ENCODE measurements at regions not wholly inside any gene's neighbourhood (a gene's known extent, or its start where the extent isn't known, plus 50 kb on each side); places are given as distances from the start of the nearest gene placed in this dataset.

DNA sequence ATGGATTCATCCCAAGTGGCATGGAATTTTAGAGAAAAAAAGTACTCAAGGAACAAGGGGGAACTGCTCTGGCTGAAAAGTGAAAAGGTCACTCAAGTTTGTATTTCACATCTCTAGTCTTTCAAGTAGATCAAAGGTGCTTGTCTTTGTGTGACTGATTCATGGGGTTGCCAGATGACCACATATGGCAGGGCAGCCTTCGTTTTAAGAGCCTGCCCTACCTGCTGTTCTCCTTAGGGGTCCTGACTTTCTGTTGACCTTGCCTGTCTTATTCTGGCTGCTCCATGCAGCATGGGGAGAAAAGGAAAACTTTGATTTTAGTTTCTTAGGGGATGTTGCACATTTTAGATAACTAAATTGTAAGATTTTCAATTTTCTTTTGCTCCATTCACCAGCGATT, 877.7 kb downstream of the TLE1 start:
- no peak overlapping the region for H2AFZ ChIP-seq (ENCODE audit: low read length, unreplicated experiment)
- H3K4me3 ChIP-seq (ENCODE audit: low read depth, low read length): no peak overlapping the region
- no peak overlapping the region for H3K27ac ChIP-seq (ENCODE audit: low read depth, low read length)
- H3K79me2 ChIP-seq (ENCODE audit: control insufficient read depth, insufficient read depth, low read length, unreplicated experiment): no peaks in the 10 kb centered on the region
- no peaks in the 10 kb centered on the region for H3K27me3 ChIP-seq (ENCODE audit: insufficient read depth, low read length)
- H3K36me3 ChIP-seq (ENCODE audit: insufficient read depth, low read length): no peaks in the 10 kb centered on the region
- H3K4me1 ChIP-seq (ENCODE audit: control insufficient read depth, insufficient read depth, low read length, unreplicated experiment): peaks cover 5% of the 10 kb centered on the region

DNA sequence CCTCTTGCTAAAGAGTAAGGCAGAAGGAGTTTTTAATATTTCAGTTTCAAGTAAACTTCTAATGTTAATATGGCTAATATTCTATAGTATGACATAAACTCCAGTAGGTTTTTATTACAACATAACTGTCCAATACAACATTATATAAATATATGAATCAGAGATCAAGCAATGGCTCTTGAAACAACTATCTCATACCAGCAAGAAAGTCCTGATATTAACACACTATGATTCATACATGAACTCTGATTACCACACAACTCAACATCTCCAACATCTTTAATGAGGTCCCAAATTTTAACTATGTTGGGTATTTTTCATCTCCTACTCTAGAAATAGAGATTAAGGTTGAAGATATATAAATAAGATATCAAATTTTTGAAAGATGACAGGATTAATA, 878.3 kb downstream of the TLE1 start:
- Histone ChIP-seq H3K27me3 (ENCODE audit: insufficient read depth, low read length) (no peaks in the 10 kb centered on the region), H3K4me1 (ENCODE audit: control insufficient read depth, insufficient read depth, low read length, unreplicated experiment) (peaks cover 5% of the 10 kb centered on the region), H3K79me2 (ENCODE audit: control insufficient read depth, insufficient read depth, low read length, unreplicated experiment) (no peaks in the 10 kb centered on the region), H3K4me3 (ENCODE audit: low read depth, low read length) (no peak overlapping the region), H2AFZ (ENCODE audit: low read length, unreplicated experiment) (no peak overlapping the region), H3K36me3 (ENCODE audit: insufficient read depth, low read length) (no peaks in the 10 kb centered on the region), H3K27ac (ENCODE audit: low read depth, low read length) (no peak overlapping the region)

DNA sequence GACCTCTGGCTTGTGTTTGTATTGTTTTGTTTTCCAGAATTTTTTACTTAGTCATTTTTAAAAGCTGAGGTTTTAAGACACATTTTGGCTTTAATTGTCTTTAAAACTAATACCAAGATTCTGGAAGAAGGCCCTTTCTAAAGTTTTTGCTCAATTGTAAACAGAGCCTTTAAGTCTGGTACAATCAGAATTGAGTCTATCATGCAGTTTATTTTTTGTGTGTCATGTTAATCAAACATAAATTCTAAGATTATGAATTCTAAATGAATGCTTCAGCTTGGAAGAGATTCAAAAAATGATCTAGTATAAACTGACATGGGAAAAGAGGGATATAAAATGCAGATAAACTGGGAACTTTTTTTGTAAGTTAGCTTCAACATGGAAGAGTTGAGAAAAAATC, 882.7 kb downstream of the TLE1 start:
- Histone ChIP-seq H3K27ac (ENCODE audit: low read depth, low read length) (no peak overlapping the region), H3K36me3 (ENCODE audit: insufficient read depth, low read length) (no peaks in the 10 kb centered on the region), H3K27me3 (ENCODE audit: insufficient read depth, low read length) (no peaks in the 10 kb centered on the region), H3K79me2 (ENCODE audit: control insufficient read depth, insufficient read depth, low read length, unreplicated experiment) (no peaks in the 10 kb centered on the region), H3K4me3 (ENCODE audit: low read depth, low read length) (no peak overlapping the region), H3K4me1 (ENCODE audit: control insufficient read depth, insufficient read depth, low read length, unreplicated experiment) (peaks cover 4% of the 10 kb centered on the region), H2AFZ (ENCODE audit: low read length, unreplicated experiment) (no peak overlapping the region)

DNA sequence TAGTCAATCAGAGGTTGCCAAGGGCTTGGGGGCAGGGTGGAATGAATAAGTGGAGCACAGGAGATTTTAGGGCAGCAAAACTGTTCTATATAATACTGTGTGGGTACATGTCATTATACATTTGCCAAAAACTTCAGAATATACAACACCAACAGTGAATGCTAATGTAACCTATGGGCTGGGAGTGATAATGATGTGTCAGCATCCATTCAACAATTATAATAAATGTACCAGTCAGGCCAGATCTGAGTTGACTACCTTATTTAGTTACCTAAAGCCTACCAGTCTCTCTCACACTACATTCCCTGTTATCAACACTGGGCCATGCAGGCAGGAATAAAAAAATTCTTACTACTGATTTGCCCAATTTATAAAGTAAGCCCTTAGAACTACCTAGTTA, 884.5 kb downstream of the TLE1 start:
- Histone ChIP-seq H2AFZ (ENCODE audit: low read length, unreplicated experiment) (no peak overlapping the region), H3K4me3 (ENCODE audit: low read depth, low read length) (no peak overlapping the region), H3K27ac (ENCODE audit: low read depth, low read length) (no peak overlapping the region), H3K79me2 (ENCODE audit: control insufficient read depth, insufficient read depth, low read length, unreplicated experiment) (no peaks in the 10 kb centered on the region), H3K27me3 (ENCODE audit: insufficient read depth, low read length) (no peaks in the 10 kb centered on the region), H3K36me3 (ENCODE audit: insufficient read depth, low read length) (no peaks in the 10 kb centered on the region), H3K4me1 (ENCODE audit: control insufficient read depth, insufficient read depth, low read length, unreplicated experiment) (no peaks in the 10 kb centered on the region)

DNA sequence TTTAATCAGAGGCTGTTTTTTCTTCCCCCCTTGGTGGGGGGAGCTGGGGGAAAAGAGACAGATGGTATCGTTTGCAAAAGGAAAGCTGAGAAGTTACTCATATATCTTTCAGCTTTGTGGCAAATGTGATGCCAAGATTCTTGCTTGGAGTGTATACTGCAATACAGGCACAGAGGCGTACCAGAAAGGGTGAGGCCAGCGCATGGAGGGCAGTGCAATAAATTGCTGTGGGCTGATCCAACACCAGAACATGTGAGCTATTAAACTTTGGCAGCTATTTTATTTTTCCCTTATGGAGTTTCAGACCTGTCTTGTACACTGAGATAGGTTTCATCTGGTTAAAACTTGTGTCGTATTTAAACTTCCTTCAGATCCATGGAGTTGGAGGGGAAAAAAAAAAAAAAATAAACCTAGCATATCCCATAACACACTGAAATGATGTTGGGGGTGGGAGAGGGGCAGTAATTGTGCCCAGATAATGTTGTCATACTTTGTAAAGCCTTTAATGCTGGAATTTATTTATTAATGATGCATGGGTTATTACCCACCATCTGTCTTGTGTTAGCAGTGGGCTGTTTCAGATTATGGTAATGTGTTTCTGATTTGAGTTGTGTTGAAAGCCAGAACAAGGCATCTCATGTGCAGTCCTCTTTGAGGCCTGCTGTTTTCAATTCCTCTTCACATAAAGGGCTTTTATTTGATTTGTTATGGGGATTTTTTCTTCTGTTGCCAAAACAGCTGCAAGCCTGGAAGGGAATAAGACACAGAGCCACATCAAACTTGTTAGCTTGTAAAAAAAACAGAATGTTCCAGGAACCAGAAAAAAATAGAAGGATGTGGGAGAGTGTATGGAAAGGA, 891.3 kb downstream of the TLE1 start:
- H2AFZ ChIP-seq (ENCODE audit: low read length, unreplicated experiment): no peak overlapping the region
- no peak overlapping the region for H3K4me3 ChIP-seq (ENCODE audit: low read depth, low read length)
- no peaks in the 10 kb centered on the region for H3K36me3 ChIP-seq (ENCODE audit: insufficient read depth, low read length)
- no peaks in the 10 kb centered on the region for H3K79me2 ChIP-seq (ENCODE audit: control insufficient read depth, insufficient read depth, low read length, unreplicated experiment)
- H3K27ac ChIP-seq (ENCODE audit: low read depth, low read length): no peak overlapping the region
- no peaks in the 10 kb centered on the region for H3K27me3 ChIP-seq (ENCODE audit: insufficient read depth, low read length)
- H3K4me1 ChIP-seq (ENCODE audit: control insufficient read depth, insufficient read depth, low read length, unreplicated experiment): no peaks in the 10 kb centered on the region

DNA sequence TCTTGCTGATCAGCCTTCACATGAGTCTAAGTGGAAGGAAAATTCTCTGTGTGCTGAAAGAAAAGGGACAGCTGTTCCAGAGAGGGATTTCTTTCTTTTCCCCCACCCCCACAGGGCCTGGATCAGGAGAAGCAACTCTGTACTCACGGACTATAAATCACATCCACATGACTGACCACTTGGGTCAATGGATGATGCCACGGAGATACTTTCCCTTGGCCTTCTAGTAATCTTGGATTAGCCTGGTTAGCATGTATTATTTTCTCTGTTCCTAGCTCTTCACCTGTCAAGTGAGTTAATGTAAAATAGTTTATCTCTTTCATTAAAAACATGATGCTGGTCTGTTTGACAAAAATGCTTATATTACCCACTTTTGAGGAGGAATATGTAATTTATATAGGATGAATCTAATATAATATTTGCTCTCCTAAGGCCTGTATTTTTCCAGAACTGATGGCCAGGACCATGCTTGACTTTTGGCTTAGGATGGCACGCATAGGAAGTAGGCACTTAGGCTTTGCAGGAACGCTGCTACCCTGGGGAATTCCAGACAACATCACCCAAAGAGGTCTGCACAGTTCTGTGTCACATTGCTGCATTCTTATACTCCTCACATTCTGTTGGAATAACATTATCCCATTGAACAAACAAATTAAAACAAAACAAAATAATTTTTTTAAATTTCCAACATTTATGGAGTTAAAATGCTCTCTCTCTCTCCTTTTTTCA, 892.1 kb downstream of the TLE1 start:
- H3K79me2 ChIP-seq (ENCODE audit: control insufficient read depth, insufficient read depth, low read length, unreplicated experiment): no peaks in the 10 kb centered on the region
- no peaks in the 10 kb centered on the region for H3K27me3 ChIP-seq (ENCODE audit: insufficient read depth, low read length)
- H3K4me3 ChIP-seq (ENCODE audit: low read depth, low read length): no peak overlapping the region
- H2AFZ ChIP-seq (ENCODE audit: low read length, unreplicated experiment): no peak overlapping the region
- no peaks in the 10 kb centered on the region for H3K4me1 ChIP-seq (ENCODE audit: control insufficient read depth, insufficient read depth, low read length, unreplicated experiment)
- H3K36me3 ChIP-seq (ENCODE audit: insufficient read depth, low read length): no peaks in the 10 kb centered on the region
- H3K27ac ChIP-seq (ENCODE audit: low read depth, low read length): no peak overlapping the region

DNA sequence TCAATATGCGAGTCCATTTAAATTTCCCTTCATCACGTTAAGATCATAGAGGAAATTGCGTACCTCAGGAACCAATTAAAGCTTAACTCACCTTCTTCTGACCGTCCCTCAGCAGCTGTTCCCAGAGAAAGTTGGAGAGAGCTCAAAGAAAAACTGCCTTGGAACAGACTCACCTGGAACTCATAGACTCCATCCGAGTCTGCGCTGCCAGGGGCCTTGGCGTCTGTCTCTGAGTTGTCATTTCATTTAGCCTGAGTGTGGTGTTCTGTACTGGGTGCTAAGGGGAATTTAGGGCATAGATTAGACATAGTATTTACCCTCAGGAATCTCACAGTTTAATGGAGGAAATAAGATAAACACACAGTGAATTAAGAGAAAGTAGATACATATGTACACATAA, 892.7 kb downstream of the TLE1 start:
- H3K4me3 ChIP-seq (ENCODE audit: low read depth, low read length): no peak overlapping the region
- no peak overlapping the region for H2AFZ ChIP-seq (ENCODE audit: low read length, unreplicated experiment)
- H3K27ac ChIP-seq (ENCODE audit: low read depth, low read length): no peak overlapping the region

DNA sequence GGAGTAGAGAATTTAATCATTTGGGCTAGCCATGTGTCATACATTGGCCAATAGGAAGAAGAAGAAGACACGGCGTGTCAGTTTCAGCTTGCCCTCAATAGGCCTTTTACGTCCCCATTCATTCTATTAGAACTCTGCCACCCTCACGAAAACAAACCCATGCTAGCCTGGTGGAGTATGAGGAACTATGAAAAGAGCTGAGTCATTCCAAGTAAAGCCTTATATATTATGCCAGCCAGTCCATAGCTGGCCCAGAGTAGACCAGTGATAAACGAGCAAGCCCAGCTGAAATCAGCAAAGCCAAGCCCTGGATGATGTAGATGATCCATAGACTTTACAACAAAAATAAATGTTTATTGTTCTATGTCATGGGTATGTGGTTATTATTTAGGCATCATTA, 895.1 kb downstream of the TLE1 start:
- no peaks in the 10 kb centered on the region for H3K36me3 ChIP-seq (ENCODE audit: insufficient read depth, low read length)

More for the DNA sequence above, 892.7 kb downstream of the TLE1 start:
- H3K4me1 ChIP-seq (ENCODE audit: control insufficient read depth, insufficient read depth, low read length, unreplicated experiment): no peaks in the 10 kb centered on the region
- no peaks in the 10 kb centered on the region for H3K79me2 ChIP-seq (ENCODE audit: control insufficient read depth, insufficient read depth, low read length, unreplicated experiment)
- no peaks in the 10 kb centered on the region for H3K36me3 ChIP-seq (ENCODE audit: insufficient read depth, low read length)
- H3K27me3 ChIP-seq (ENCODE audit: insufficient read depth, low read length): no peaks in the 10 kb centered on the region

DNA sequence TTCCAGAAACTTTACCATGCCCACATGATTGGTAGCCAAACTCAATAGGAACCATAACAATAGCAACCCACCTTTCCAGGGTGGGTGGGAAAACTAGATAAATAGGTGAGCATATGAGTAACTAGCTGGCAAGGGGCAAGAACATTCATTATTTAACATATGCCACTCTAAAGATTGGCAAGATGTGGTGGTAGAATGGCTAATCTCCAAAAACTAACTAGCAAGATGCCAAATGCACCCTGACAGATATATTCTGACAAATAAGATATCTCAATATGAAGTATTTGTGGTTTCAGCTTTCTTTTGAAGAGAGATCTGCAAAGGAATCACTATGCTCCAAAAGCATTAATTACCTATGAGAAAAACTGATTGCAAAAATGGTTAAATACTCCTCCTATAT, 895.6 kb downstream of the TLE1 start:
- H3K27ac ChIP-seq (ENCODE audit: low read depth, low read length): no peak overlapping the region
- no peaks in the 10 kb centered on the region for H3K36me3 ChIP-seq (ENCODE audit: insufficient read depth, low read length)
- no peak overlapping the region for H2AFZ ChIP-seq (ENCODE audit: low read length, unreplicated experiment)
- no peak overlapping the region for H3K4me3 ChIP-seq (ENCODE audit: low read depth, low read length)
- no peaks in the 10 kb centered on the region for H3K4me1 ChIP-seq (ENCODE audit: control insufficient read depth, insufficient read depth, low read length, unreplicated experiment)
- no peaks in the 10 kb centered on the region for H3K27me3 ChIP-seq (ENCODE audit: insufficient read depth, low read length)
- no peaks in the 10 kb centered on the region for H3K79me2 ChIP-seq (ENCODE audit: control insufficient read depth, insufficient read depth, low read length, unreplicated experiment)

More for the DNA sequence above, 895.1 kb downstream of the TLE1 start:
- Histone ChIP-seq H3K27ac (ENCODE audit: low read depth, low read length) (no peak overlapping the region), H2AFZ (ENCODE audit: low read length, unreplicated experiment) (no peak overlapping the region), H3K4me1 (ENCODE audit: control insufficient read depth, insufficient read depth, low read length, unreplicated experiment) (no peaks in the 10 kb centered on the region), H3K4me3 (ENCODE audit: low read depth, low read length) (no peak overlapping the region), H3K27me3 (ENCODE audit: insufficient read depth, low read length) (no peaks in the 10 kb centered on the region), H3K79me2 (ENCODE audit: control insufficient read depth, insufficient read depth, low read length, unreplicated experiment) (no peaks in the 10 kb centered on the region)

DNA sequence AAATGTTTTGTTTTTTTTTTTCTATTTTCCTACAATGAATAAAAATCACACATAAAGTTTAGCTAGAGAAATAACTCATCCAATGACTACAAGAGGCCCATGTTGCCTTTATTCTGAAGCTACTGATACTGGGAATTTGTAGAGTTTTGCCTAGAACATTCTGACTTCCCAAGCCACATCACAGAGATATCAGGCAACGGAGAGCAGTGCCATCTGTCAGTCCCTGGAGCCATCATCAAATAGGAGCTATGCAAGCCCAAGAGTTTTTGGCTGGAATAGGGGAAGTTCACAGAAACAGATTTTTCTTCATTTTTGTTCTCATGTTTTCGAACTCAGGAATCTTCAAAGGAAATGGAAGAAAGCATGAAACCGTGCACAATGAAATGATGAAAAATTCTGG, 896.6 kb downstream of the TLE1 start:
- H3K79me2 ChIP-seq (ENCODE audit: control insufficient read depth, insufficient read depth, low read length, unreplicated experiment): no peaks in the 10 kb centered on the region
- H3K27me3 ChIP-seq (ENCODE audit: insufficient read depth, low read length): no peaks in the 10 kb centered on the region
- H3K4me1 ChIP-seq (ENCODE audit: control insufficient read depth, insufficient read depth, low read length, unreplicated experiment): no peaks in the 10 kb centered on the region
- H3K36me3 ChIP-seq (ENCODE audit: insufficient read depth, low read length): no peaks in the 10 kb centered on the region
- no peak overlapping the region for H2AFZ ChIP-seq (ENCODE audit: low read length, unreplicated experiment)
- H3K27ac ChIP-seq (ENCODE audit: low read depth, low read length): no peak overlapping the region
- H3K4me3 ChIP-seq (ENCODE audit: low read depth, low read length): no peak overlapping the region

DNA sequence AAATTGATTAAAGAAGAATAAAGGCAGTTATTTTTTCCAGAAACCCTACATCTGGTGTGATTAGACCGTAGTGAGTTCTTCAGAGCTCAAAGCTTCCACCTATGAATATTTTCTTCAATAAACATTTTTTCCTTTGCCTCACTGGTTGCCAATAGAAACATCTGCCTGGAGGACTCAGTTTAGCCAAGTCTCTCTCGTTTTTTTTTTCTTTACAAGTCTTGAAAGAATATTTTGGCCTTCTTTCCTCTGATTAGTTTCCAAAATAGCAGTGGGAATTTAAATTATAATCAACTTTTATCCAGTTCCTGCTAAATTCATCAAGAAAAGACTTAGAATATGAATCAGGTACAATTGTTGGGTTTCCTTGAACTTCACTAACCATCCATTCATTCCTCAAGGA, 897.5 kb downstream of the TLE1 start:
- Histone ChIP-seq H3K27ac (ENCODE audit: low read depth, low read length) (no peak overlapping the region), H3K4me3 (ENCODE audit: low read depth, low read length) (no peak overlapping the region), H3K79me2 (ENCODE audit: control insufficient read depth, insufficient read depth, low read length, unreplicated experiment) (no peaks in the 10 kb centered on the region), H3K27me3 (ENCODE audit: insufficient read depth, low read length) (no peaks in the 10 kb centered on the region), H3K36me3 (ENCODE audit: insufficient read depth, low read length) (no peaks in the 10 kb centered on the region), H3K4me1 (ENCODE audit: control insufficient read depth, insufficient read depth, low read length, unreplicated experiment) (no peaks in the 10 kb centered on the region), H2AFZ (ENCODE audit: low read length, unreplicated experiment) (no peak overlapping the region)
